HG03354 (cell line): ENCODE measurements at regions not wholly inside any gene's neighbourhood (a gene's known extent, or its start where the extent isn't known, plus 50 kb on each side); places are given as distances from the start of the nearest gene placed in this dataset.
"Not testable (repeated sequence)": the region's sequence is repeated elsewhere in the genome, so short reads cannot be mapped to it uniquely, and the experiment has no call there.

ENCODE experiments used
- ATAC-seq: cut with Tn5 transposase; IDR thresholded peaks from one replicate; pipeline ENCODE4 v1.9.1; 2021; ENCODE audit warnings: mild to moderate bottlenecking; ENCODE audit not compliant: unreplicated experiment, poor library complexity, severe bottlenecking

GRCh38 chr4:135476272-135476671, 1274.7 kb upstream of the PABPC4L start:
- no peak for ATAC-seq

- no peak for ATAC-seq
Observed at GRCh38 chr4:135464311-135464710, 1262.7 kb upstream of the PABPC4L start.

- not testable (repeated sequence) for ATAC-seq
Observed at GRCh38 chr4:135447598-135447997, 1246.0 kb upstream of the PABPC4L start.

GRCh38 chr4:135434936-135435335, 1233.3 kb upstream of the PABPC4L start:
- ATAC-seq = no peak

- no peak for ATAC-seq
Observed at GRCh38 chr4:135429528-135429927, 1227.9 kb upstream of the PABPC4L start.

GRCh38 chr4:135418353-135418752, 1216.8 kb upstream of the PABPC4L start:
- peak; percentile 53 for ATAC-seq

GRCh38 chr4:135412213-135412612, 1210.6 kb upstream of the PABPC4L start:
- no peak for ATAC-seq

GRCh38 chr4:135411251-135411650, 1209.7 kb upstream of the PABPC4L start:
- ATAC-seq = no peak

- not testable (repeated sequence) for ATAC-seq
Observed at GRCh38 chr4:135409261-135409660, 1207.7 kb upstream of the PABPC4L start.

GRCh38 chr4:135408109-135408508, 1206.5 kb upstream of the PABPC4L start:
- ATAC-seq = no peak

- not testable (repeated sequence) for ATAC-seq
Observed at GRCh38 chr4:135406597-135406996, 1205.0 kb upstream of the PABPC4L start.

GRCh38 chr4:135385830-135386581, 1184.4 kb upstream of the PABPC4L start:
- ATAC-seq = no peak

- ATAC-seq = no peak
Observed at GRCh38 chr4:135383356-135384288, 1182.0 kb upstream of the PABPC4L start.

GRCh38 chr4:135382280-135382959, 1180.8 kb upstream of the PABPC4L start:
- no peak for ATAC-seq

GRCh38 chr4:135372131-135372530, 1170.5 kb upstream of the PABPC4L start:
- no peak for ATAC-seq

- ATAC-seq = no peak
Observed at GRCh38 chr4:135371137-135371536, 1169.5 kb upstream of the PABPC4L start.

GRCh38 chr4:135368831-135369230, 1167.2 kb upstream of the PABPC4L start:
- no peak for ATAC-seq

GRCh38 chr4:135365065-135365464, 1163.5 kb upstream of the PABPC4L start:
- ATAC-seq = no peak

- ATAC-seq = no peak
Observed at GRCh38 chr4:135359128-135359527, 1157.5 kb upstream of the PABPC4L start.

GRCh38 chr4:135357091-135357490, 1155.5 kb upstream of the PABPC4L start:
- no peak for ATAC-seq
